HG03439 (cell line): ENCODE measurements at regions not wholly inside any gene's neighbourhood (a gene's known extent, or its start where the extent isn't known, plus 50 kb on each side); places are given as distances from the start of the nearest gene placed in this dataset.

Experiments used
- ATAC-seq: cut with Tn5 transposase; IDR thresholded peaks from one replicate; pipeline ENCODE4 v1.9.1; 2021; ENCODE audit warnings: mild to moderate bottlenecking, moderate library complexity; ENCODE audit not compliant: unreplicated experiment

DNA sequence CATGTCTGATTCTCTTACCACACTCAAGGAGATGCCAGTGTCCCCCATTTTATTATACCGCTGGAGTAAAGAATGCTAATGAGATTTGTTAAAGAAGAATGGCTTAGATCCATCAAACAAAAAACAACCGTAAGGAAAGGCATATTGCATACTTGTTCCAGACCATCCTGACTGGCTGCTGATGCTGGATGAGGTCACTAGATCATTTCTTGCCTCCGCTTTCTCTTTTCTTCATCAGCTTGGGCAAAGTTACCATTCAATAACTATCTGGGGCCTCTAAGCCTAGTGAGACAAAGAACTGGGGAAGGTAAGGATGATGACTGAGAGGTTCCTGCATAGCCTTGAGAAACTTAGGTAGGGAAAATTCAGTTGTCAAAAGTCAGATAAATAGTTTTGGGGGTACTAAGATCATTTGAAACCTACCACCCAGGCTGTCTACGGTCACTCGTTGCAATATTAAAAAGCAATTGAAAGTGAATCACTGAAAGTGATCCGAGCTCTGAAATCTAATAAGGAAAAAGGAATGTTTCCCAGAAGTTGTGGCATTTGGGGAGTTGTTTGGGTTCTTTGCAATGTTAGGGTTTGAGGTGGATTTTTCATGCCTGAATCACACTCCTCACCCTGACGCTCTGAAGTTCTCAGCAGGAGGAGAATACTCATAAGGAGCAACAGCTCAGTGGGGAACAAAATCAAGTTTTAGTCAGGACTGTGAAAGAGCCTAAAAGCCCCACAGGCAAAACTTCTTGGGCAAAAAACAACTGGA is 176.8 kb downstream of the HHIPL2 start:
- ATAC-seq: no peak

DNA sequence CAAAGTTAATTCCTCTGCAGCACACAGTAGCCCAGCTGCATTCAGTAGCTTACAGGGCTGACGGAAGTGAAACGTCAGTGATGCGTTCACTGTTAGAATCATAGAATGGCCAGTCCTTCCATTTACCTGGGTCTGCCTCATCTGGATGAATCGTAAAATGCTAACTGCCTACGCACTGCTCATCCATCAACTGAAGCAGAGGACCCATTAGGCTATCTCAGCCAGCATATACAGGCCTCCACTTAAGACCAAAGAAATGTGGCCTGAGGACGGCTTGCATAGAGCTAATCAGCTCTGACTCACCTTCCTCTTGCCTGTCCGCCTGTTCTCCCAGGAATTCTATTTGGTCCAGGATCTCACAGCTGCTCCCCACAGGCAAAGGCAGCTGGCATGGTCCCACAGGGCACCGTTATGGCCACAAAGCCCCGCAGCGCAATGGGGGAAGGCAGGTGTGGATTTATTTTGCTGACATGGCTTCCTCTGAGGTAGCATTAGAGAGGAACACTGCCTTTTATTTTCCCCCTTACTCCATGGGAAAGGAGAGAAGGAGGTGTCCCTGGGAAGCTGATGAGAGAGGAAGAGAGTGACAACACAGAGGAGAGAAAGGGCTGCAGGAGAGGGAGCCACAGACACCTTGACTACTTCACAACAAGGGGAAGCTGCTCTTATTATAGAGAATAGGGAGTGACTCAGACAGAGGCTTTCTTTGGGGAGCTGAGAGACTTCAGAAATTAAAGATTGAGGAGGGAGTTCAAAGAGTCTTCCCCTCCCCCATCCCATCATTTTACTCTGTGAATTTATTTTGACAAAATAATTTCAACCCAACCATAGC is 177.6 kb downstream of the HHIPL2 start:
- no peak for ATAC-seq

DNA sequence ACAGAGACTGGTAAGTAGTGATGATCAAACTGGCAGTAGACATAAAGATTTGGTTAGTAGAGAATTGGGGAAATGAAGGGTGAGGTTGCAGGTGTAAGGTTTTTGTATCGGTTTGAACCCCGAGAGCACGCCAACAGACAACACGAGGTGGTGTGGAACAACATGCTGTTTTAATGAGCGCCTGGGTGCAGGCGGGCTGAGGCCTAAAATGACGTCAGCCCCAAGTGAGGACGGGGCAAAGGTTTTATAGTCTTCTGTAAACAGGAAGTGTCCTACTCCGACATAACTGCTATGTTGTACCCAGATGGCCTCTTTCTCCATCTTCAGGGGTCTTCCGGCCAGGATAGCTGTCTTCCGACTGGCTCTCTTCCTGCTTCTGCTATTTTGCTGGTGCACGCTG is 178.8 kb downstream of the HHIPL2 start:
- no peak for ATAC-seq

DNA sequence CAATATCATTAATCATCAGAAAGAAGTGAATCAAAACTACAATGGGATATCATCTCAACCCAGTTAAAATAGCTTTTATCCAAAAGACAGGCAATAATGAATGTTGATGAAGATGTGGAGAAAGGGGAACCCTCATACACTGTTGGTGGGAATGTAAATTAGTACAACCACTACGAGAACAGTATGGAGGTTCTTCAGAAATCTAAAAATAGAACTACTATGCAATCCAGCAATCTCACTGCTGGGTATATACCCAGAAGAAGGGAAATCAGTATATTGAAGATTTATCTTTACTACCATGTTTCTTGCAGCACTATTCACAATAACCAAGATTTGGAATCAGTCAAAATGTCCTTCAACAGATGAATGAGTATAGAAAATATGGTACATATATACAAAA is 189.8 kb downstream of the HHIPL2 start:
- ATAC-seq: no peak

DNA sequence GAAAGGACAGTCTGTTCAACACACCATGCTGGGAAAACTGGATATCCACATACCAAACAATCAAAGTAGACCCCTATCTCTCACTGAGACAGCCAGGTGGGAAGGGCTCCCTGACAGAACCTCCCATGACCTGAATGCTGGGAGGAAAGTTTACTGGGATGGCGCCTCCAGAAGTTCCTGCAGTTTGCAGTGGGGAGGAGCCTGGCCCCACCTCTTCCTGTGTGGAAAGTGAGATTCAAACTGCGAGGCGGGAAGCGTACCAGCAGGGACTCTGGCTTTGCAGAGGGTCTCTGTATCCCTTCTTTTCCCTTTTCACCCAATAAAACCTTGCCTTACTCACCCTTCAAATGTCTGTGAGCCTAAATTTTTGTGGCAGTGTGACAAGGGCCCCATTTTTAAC is 190.7 kb downstream of the HHIPL2 start:
- no peak for ATAC-seq

DNA sequence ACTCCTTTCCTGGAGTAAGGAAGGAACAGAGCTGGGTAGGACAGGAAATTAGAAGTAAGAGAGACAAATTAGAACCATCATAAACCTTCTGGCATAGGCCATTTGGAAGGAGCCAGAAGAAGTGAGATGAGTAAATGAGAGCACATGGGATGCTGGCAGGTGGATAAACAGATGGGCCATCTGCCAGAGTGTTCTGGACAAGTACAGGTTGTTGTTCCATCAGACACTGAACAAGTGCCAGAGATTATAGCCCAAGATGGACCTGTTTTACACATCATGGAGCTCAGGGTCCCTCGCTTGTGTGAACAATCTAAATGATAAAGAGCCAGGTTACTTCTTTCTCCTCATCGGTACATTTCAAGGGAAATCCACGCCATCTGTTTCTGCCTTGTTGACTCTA is 200.3 kb downstream of the HHIPL2 start:
- no peak for ATAC-seq

DNA sequence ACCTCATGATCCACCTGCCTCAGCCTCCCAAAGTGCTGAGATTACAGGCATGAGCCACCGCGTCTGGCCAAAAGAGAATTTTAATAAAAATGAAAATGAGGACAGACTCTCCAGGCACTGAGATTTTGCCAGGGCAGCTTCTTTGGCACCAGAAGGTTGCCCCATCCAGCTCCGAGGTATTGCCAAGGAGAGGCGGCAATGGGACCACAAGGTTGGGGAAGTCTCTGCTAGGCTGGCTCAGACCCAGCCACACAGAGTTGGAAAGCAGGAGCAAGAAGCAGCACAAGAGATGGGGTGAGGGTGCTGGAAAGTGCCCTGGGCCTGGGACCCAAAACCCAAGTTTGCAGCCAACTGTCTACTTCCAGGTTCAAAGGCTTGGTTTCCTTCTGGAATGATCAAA is 200.9 kb downstream of the HHIPL2 start:
- no peak for ATAC-seq

DNA sequence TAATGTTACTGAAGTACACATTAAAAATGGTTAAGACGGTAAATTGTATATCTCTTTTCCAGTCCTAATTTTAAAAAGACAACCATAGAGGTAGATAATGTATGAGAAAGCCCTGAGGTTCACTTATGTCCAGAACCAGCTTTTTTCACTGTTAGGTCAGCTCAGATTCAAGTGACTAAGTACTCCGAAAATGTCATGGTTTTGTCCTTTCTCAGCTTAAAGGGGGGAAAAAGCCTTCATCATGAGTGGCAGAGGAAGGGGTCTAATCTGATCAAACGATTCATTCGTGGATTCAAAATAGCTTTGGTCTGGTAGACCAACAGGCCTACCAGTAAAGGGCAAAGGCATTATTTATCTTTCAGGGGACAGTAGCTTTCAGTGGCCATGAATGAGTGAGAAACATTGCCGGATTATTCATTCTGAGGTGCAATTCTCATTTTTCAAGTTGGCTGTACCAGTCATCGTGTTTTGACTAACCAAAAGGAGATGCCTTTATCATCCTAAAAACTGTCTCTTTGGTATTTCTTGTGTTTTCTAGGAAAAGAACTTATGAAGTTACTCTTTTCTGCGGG is 208.4 kb downstream of the HHIPL2 start:
- ATAC-seq: no peak

DNA sequence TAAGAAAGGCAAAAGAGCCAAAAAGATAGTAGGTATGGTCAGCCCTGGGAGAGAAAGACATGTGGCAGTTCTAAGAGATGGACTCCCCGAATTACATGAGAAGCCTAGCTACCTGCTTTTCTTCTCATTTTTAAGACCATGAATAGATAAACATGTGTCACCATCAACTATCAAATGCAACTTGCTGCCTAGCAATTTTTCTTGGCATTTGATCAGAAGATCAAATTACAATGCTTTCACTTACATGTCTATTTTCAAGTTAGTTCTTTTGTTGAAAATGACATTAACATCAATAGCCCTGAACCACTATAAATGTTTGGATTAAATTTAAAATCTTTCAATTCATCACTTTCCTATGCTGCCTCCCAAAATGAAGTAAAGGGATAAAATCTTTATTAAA is 212.3 kb downstream of the HHIPL2 start:
- ATAC-seq: no peak

DNA sequence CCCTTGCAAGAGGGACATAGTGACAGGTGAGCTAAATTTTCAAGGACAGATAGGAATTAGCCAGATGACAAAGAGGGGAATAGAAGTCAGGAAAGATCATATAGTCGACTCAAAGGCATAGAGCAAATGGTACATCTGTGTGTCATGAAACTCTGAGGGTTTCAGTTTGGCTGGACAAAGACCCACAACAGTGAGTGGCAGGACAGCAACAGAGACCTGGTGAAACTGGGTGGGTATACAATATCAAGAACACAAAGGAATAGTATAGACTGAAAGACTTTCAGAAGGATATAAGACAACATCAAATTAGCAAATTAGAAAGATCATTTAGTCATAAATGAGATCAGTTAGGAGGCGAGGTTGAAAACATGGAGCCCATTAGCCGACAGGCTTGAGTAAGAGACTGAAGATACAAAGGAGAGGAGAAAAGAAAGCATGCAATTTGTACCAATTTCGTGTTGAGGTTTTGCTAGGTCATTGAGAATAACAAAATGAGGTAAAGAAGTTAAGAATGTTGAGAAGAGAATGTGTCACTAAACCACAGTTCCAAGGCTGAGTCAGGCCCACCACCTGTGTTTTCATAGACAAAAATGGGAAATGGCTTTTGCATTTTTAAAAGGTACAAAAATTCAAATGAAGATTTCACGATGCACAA is 213.8 kb downstream of the HHIPL2 start:
- ATAC-seq: no peak

DNA sequence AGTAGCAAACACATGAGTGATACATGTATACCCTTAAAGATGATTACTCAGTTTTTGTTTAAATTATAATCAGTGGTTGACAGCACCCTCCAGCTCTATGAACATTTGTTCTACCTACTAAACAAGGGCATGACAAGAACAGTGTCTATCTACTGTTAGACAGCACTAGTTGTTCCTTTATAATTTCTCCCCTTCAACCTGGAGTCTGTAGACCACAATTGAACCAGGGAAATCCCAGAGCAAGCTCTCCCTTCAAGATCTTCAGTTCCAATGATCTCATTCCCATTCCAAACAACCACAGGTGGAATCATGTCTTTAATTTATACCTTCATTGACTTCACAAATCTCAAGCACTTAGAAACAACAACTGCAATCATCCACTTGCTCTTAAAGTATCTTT is 216.1 kb downstream of the HHIPL2 start:
- no peak for ATAC-seq

DNA sequence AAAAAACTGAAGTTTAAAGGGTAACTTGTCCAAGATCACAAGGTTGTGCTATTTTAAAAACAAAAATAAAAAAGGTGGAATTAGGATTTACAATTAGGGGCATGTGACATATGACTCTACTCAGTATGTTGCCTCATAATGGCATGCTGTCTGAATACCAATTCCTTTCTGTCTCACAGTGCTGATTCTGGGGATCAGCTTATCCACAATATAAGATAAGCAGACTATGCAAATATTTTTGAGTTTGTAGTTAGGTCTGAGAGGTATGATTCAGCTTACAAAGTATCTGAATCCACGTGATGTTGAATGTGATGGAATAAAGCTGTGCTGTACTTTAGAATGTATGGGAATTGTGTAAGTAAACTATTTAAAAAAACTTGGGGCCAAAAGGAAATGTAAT is 216.6 kb downstream of the HHIPL2 start:
- ATAC-seq: no peak

DNA sequence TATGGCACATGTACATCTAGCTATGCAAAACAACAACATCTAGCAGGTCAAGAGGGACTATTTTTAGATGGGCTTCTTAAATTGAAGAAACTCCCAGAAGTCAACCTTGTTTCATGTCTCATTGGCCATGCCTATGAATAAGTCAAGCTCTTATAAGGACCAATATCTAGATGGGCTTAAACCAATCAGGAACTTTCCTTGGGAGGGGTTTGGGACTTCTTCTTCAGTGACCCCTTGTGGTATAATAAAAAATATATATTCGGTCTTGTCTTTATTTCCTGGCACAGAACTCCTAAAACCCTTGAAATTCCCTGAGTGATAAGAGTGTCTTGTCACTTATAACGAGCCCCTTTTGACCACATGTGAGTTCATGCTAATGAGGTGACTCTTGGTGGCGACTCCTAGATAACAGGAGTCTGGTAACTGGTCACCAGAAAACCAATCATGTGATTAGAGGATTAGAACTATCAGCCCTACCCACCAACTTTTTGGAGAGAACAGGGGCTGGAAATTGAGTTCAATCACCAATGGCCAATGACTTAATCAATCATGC is 218.3 kb downstream of the HHIPL2 start:
- ATAC-seq: no peak

DNA sequence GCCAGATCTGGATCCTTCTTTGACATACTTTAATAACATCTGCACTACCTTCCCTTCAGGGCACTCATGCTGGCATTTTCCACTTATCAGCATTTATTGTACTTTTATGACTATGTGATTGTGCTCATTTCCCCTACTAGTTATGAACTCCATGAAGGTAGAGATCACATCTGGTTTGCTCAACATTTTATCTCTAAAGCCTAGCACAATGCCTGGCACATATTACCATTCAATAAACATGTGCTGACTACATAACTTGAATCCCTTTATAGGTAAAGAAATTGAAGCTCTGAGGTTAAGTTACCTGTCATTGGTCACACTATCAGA is 221.2 kb downstream of the HHIPL2 start:
- ATAC-seq: no peak

DNA sequence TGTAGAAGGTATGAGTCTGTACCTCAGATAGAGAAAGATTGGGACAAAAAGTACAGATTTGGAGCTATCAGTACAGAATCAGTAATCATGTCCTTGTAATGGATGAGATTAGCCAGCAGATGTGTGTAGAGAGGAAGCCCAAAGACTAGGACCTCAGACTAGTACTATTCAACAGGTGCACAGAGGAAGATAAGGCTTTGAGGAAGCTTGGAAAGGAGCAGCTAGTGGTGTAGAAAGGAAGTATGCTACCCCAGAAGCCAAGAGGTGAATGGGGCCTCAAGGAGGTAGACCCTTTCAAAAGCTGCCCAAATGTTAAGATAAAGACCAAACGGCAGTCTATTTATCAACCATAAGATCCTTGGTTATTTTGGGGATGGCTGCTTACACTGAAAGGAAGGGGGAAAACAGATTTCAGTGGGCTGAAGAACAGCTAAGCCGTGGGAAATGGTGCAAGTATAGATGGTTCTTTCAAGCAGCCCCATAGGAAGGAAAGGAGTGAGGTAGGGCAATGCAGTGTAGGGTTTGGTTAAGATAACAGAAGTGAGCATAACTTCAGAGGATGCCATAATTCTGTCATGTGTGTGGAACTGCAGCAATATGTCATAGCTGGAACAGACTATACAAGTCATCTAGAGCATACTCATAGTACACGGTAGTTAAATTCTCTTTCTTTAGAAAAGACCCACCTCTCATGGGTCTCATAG is 221.7 kb downstream of the HHIPL2 start:
- ATAC-seq: no peak

DNA sequence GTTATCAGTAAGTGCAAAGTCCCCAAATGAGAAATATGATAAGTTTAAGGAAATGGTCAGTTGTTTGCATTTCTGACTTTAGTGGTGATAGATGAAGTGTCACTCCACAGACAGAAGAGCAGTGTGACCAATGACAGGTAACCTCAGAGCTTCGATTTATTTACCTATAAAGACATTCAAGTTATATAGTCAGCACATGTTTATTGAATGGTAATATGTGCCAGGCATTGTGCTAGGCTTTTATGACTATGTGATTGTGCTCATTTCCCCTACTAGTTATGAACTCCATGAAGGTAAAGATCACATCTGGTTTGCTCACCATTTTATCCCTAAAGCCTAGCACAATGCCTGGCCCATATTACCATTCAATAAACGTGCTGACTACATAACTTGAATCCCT is 222.4 kb downstream of the HHIPL2 start:
- ATAC-seq: no peak

DNA sequence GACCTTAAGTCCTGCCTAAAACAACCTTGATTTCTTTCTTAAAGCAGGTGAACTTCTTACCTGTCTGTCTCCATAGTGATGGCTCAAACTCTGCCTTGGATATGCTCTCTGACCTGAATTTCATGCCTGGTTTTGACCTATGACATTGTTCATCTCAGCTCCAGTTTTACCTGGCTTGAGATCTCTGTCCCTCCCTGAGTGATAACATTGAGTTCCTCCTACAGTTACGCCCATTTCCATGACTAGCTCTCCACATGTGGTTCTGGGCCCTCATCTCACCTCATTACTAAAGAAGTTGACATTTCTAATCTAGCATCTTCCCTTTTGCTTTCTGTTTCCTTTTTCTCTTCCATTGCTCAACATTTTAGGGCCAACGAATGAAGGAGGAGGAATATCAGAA is 233.1 kb downstream of the HHIPL2 start:
- ATAC-seq: no peak

DNA sequence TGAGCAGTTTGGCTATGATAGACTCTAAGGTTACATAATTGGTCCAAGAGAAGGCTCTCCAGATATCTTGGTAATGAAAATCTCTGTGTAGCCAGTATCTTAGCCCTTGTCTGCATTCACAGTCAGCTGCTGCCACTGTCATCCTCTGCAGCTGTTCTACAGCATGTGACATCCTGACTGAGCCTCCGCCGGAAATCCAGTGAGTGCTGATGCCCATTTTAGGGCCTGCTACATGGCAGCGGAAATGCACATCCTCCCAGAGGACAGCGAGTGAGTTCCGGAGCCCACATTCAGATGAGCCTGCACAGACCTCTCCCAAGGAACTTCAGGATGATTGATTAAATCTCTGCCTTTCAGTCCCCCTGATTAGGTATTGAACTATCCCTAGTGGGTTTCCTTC is 237.1 kb downstream of the HHIPL2 start:
- no peak for ATAC-seq

DNA sequence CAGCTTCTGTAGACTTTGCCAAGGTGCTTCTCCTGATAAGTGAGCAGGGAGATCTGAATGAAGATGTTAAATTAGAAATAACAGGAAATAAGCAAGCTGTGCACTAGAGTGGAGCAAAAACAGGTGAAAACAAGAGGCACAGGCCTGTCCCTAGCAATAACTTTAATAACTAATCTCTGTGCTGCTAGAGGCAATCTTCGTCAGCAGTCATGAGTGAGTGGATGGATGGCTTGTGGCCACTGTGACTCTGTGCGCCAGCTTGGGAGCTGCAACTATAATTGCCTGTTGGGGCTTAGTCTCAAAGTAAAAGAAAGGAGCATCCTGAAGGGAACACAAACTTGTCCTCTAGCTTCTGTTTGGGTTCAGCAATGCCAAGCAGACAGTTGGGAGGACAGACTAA is 240.3 kb downstream of the HHIPL2 start:
- no peak for ATAC-seq

DNA sequence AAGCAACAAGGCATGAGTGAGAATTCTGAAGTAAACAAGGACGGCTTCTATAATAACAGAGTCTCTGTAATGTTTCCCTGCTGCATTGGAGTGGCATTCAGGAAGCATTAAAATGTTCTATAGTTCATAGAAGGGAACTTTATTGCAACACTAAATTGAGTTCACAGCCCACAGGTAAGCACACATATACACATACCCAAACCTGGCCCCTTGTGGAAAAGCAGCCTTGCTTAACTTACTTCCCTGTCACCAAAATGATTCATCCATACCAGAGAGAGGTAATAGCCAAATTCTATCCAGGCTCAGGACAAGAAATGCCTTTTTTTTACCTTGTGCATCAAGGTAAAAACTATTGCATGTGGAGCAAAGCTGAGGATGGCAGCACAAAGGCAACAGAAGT is 241.4 kb downstream of the HHIPL2 start:
- no peak for ATAC-seq

DNA sequence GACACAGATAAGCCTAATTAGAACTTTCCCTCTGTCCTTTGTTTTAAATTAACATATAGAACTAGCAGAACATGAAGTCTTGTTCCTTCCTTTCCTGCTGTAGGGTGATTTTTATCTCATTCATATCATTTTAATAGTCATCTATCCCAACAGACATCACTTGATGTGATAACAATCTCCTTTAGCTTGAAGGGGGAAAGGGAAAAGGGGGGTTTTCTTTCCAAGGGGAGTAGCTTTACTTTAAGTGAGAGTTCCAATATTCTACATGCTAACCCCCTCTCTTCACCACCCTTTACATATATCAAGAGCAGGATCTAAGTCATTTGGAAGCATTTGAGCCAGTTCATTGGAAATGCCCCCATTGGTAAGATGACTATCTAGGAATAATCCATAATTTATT is 241.9 kb downstream of the HHIPL2 start:
- no peak for ATAC-seq
